AG09319 (cell line): ENCODE measurements at regions not wholly inside any gene's neighbourhood (a gene's known extent, or its start where the extent isn't known, plus 50 kb on each side); places are given as distances from the start of the nearest gene placed in this dataset.

Experiments
- DNase-seq: peaks from one replicate; pipeline ENCODE4 v3.0.0-alpha.2; 2010; ENCODE audit warnings: low read depth; ENCODE audit errors: extremely low read depth
- TF ChIP-seq, protein P1 (sequence below): IDR thresholded peaks from 2 replicates; pipeline ENCODE4 v1.5.1; 2011; ENCODE audit warnings: low read depth, mild to moderate bottlenecking, inconsistent platforms, low read length, moderate library complexity

- TF ChIP-seq, protein P1, sequence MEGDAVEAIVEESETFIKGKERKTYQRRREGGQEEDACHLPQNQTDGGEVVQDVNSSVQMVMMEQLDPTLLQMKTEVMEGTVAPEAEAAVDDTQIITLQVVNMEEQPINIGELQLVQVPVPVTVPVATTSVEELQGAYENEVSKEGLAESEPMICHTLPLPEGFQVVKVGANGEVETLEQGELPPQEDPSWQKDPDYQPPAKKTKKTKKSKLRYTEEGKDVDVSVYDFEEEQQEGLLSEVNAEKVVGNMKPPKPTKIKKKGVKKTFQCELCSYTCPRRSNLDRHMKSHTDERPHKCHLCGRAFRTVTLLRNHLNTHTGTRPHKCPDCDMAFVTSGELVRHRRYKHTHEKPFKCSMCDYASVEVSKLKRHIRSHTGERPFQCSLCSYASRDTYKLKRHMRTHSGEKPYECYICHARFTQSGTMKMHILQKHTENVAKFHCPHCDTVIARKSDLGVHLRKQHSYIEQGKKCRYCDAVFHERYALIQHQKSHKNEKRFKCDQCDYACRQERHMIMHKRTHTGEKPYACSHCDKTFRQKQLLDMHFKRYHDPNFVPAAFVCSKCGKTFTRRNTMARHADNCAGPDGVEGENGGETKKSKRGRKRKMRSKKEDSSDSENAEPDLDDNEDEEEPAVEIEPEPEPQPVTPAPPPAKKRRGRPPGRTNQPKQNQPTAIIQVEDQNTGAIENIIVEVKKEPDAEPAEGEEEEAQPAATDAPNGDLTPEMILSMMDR, result no peak
- no peak for DNase-seq
Measured at GRCh38 chr14:38735005-38735404, 368.0 kb downstream of the SEC23A start.

DNA sequence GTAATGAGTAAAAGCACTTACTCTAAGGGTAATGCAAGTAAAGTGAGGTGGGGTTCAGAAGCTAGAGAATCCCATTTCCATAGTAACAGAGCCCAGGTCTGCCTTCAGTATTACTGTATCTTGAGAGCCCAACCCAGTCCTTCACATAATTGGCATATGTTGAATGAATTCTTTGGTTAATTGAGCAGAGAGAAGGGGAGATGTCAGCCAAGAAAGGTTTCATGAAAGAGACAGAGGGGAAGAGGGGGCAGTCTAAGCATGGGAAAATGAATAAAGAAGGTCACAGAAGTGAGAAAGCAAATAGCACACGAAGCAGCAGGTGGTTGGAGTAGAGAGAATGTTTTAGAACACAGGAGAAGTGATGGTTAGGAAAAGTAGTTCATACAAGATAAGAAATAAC is 371.1 kb downstream of the SEC23A start:
- DNase-seq, result no peak
- TF ChIP-seq, protein P1, result no peak

DNA sequence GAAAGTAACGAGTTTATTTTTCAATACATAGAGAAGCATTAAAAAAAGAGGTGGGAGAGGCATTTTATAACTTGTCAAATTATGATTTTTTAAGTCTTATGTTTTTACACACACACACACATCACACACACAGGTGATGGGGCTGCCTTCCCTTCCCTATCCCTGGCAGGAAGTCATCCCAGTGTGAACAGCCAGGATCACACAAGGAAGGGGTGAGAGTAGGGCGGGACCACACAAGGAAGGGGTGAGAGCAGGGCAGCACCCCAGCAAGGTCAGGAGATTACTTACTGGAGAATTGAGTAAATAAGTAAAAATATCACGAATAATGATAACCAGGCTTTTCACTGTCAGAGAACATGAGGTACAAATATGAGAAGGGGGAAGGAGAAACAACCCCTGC is 372.6 kb downstream of the SEC23A start:
- TF ChIP-seq, protein P1, result no peak
- DNase-seq, result no peak

- DNase-seq, result no peak
- TF ChIP-seq, protein P1, result no peak
Measured at GRCh38 chr14:38727731-38728130, 375.3 kb downstream of the SEC23A start.

DNA sequence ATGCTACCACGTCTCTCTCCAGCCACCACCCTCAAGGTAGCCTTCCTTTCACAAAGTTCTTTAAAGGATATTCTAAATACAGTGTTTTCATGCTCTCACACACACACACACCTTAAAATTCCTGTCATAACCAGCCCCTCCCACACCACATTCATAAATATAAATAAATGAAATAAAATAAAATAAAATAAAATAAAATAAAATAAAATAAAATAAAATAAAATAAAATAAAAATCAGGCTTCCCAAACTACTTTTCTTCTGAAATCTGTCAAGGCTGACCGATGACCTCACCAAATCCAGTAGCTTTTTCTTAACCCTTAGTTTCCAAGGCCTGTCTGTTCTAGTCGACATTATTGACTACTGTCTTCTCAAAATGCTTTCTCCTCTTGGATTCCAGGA is 378.4 kb downstream of the SEC23A start:
- TF ChIP-seq, protein P1, result no peak
- no peak for DNase-seq

GRCh38 chr14:38723959-38724358 is 379.1 kb downstream of the SEC23A start:
- TF ChIP-seq, protein P1, result no peak

GRCh38 chr14:38723277-38723676 is 379.8 kb downstream of the SEC23A start:
- DNase-seq, result no peak
- TF ChIP-seq, protein P1, result no peak

More at GRCh38 chr14:38723959-38724358, 379.1 kb downstream of the SEC23A start:
- DNase-seq, result no peak
